Osteoblast (primary cell): ENCODE measurements at regions not wholly inside any gene's neighbourhood (a gene's known extent, or its start where the extent isn't known, plus 50 kb on each side); places are given as distances from the start of the nearest gene placed in this dataset.

Experiments used
- DNase-seq: peaks from one replicate; pipeline ENCODE4 v3.0.0; 2011; ENCODE audit warnings: low spot score, mixed read lengths; ENCODE audit not compliant: insufficient read length; ENCODE audit errors: missing footprints
- H2AFZ ChIP-seq: 2 replicates; pipeline ENCODE4 v1.6.0; 2011; ENCODE audit warnings: mild to moderate bottlenecking, low read length
- H3K27ac ChIP-seq: 2 replicates; pipeline ENCODE4 v1.5.1; 2011; ENCODE audit warnings: mild to moderate bottlenecking, low read depth, low read length, moderate library complexity
- H3K27me3 ChIP-seq: 2 replicates; pipeline ENCODE4 v1.6.0; 2012; ENCODE audit warnings: mild to moderate bottlenecking, control low read depth, inconsistent platforms, low read length, moderate library complexity; ENCODE audit not compliant: insufficient read depth
- H3K36me3 ChIP-seq: 2 replicates; pipeline ENCODE4 v1.5.1; 2011; ENCODE audit warnings: mild to moderate bottlenecking, low read length, control low read depth, moderate library complexity; ENCODE audit not compliant: insufficient read depth
- H3K4me1 ChIP-seq: 2 replicates; pipeline ENCODE4 v1.5.1; 2011; ENCODE audit warnings: mild to moderate bottlenecking, low read length, control low read depth, moderate library complexity; ENCODE audit not compliant: insufficient read depth
- H3K4me2 ChIP-seq: 2 replicates; pipeline ENCODE4 v1.6.0; 2011; ENCODE audit warnings: mild to moderate bottlenecking, low read length; ENCODE audit not compliant: insufficient read depth
- H3K4me3 ChIP-seq: fragments of 200-600 bp; sonication (generic); 3 replicates; pipeline ENCODE4 v1.5.1; 2012; ENCODE audit warnings: mild to moderate bottlenecking, low read length, inconsistent platforms; ENCODE audit not compliant: insufficient read depth
- H3K79me2 ChIP-seq: 2 replicates; pipeline ENCODE4 v1.6.0; 2012; ENCODE audit warnings: mild to moderate bottlenecking, low read length, control low read depth, inconsistent platforms; ENCODE audit not compliant: insufficient read depth
- H3K9me3 ChIP-seq: 2 replicates; pipeline ENCODE4 v1.5.1; 2011; ENCODE audit warnings: low read depth, low read length, control low read depth
- H4K20me1 ChIP-seq: 2 replicates; pipeline ENCODE4 v1.6.0; 2012; ENCODE audit warnings: mild to moderate bottlenecking, low read length, control low read depth; ENCODE audit not compliant: insufficient read depth
- TF ChIP-seq, protein P1 (sequence below): IDR thresholded peaks from 2 replicates; pipeline ENCODE4 v1.5.1; 2011; ENCODE audit warnings: mild to moderate bottlenecking, low read depth, low read length, moderate library complexity; ENCODE audit errors: extremely low read depth

DNA sequence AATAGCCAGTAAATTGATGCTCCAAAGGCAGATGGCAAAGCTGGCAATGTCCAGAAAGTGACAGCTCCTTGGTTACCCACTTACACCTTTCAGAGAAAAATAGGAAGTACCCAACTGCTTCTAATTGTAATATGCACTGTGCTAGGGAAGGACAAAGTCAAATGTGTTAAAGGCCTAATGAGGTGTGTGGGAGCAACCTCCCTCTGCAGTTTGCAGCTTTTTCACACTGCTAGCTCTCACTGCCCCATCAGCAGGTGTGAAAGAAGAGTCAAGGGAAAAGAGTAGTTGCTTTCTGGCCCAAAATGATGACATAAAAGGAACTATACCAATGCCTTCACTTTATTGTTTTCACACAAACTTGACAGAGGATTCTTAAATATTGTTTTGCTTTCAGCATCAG, 284.1 kb upstream of the SETBP1 start:
- Histone ChIP-seq H3K9me3 (no peaks in the 10 kb centered on the region), H2AFZ (no peak overlapping the region), H3K4me3 (no peak overlapping the region), H3K36me3 (no peaks in the 10 kb centered on the region), H3K79me2 (no peaks in the 10 kb centered on the region), H4K20me1 (no peaks in the 10 kb centered on the region), H3K27me3 (no peaks in the 10 kb centered on the region), H3K4me2 (no peak overlapping the region), H3K4me1 (no peaks in the 10 kb centered on the region), H3K27ac (no peak overlapping the region)
- TF ChIP-seq, protein P1, sequence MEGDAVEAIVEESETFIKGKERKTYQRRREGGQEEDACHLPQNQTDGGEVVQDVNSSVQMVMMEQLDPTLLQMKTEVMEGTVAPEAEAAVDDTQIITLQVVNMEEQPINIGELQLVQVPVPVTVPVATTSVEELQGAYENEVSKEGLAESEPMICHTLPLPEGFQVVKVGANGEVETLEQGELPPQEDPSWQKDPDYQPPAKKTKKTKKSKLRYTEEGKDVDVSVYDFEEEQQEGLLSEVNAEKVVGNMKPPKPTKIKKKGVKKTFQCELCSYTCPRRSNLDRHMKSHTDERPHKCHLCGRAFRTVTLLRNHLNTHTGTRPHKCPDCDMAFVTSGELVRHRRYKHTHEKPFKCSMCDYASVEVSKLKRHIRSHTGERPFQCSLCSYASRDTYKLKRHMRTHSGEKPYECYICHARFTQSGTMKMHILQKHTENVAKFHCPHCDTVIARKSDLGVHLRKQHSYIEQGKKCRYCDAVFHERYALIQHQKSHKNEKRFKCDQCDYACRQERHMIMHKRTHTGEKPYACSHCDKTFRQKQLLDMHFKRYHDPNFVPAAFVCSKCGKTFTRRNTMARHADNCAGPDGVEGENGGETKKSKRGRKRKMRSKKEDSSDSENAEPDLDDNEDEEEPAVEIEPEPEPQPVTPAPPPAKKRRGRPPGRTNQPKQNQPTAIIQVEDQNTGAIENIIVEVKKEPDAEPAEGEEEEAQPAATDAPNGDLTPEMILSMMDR, result no peak
- no peak for DNase-seq

DNA sequence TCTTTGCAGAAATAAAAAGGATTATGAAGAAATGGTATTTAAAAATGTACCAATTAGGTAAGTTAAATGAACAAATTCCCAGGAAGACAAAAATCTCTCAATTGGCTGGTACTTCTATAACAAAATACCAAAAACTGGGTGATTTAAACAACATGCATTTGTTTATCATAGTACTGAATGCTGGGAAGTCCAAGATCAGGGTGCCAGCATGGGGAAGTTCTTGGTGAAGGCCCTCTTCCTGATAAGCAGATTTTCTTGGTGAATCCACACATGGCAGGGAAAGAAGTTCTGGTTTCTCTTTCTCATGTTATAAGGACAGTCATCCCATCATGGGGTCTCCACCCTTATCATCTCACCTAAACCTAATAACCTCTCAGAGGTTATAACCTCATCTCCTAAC, 271.6 kb upstream of the SETBP1 start:
- Histone ChIP-seq H3K9me3 (no peaks in the 10 kb centered on the region), H4K20me1 (no peaks in the 10 kb centered on the region), H3K79me2 (no peaks in the 10 kb centered on the region), H3K4me2 (no peak overlapping the region), H3K27me3 (no peaks in the 10 kb centered on the region), H3K36me3 (no peaks in the 10 kb centered on the region), H3K4me1 (no peaks in the 10 kb centered on the region), H3K4me3 (no peak overlapping the region), H3K27ac (no peak overlapping the region), H2AFZ (no peak overlapping the region)
- TF ChIP-seq, protein P1, result no peak
- DNase-seq, result no peak

- no peak overlapping the region for H2AFZ ChIP-seq
- TF ChIP-seq, protein P1, result no peak
Observed at GRCh38 chr18:44409515-44409914, 271.2 kb upstream of the SETBP1 start.

GRCh38 chr18:44410740-44411139, 269.9 kb upstream of the SETBP1 start:
- no peak overlapping the region for H2AFZ ChIP-seq
- H3K9me3 ChIP-seq, result no peaks in the 10 kb centered on the region
- no peak overlapping the region for H3K4me3 ChIP-seq
- H3K27ac ChIP-seq, result no peak overlapping the region
- no peaks in the 10 kb centered on the region for H4K20me1 ChIP-seq
- DNase-seq, result no peak
- no peaks in the 10 kb centered on the region for H3K27me3 ChIP-seq
- TF ChIP-seq, protein P1, result no peak
- H3K4me1 ChIP-seq, result no peaks in the 10 kb centered on the region
- no peaks in the 10 kb centered on the region for H3K79me2 ChIP-seq
- H3K4me2 ChIP-seq, result no peak overlapping the region
- H3K36me3 ChIP-seq, result no peaks in the 10 kb centered on the region

More at GRCh38 chr18:44409515-44409914, 271.2 kb upstream of the SETBP1 start:
- no peak overlapping the region for H3K4me2 ChIP-seq
- no peaks in the 10 kb centered on the region for H3K27me3 ChIP-seq
- no peaks in the 10 kb centered on the region for H3K79me2 ChIP-seq
- DNase-seq, result no peak
- no peaks in the 10 kb centered on the region for H3K9me3 ChIP-seq
- no peak overlapping the region for H3K4me3 ChIP-seq
- no peaks in the 10 kb centered on the region for H3K36me3 ChIP-seq
- H3K4me1 ChIP-seq, result no peaks in the 10 kb centered on the region
- no peak overlapping the region for H3K27ac ChIP-seq
- no peaks in the 10 kb centered on the region for H4K20me1 ChIP-seq
